NCI-H1092 treated with DMSO at 0.1 percent for 48 hours (cell line): ENCODE measurements at regions not wholly inside any gene's neighbourhood (a gene's known extent, or its start where the extent isn't known, plus 50 kb on each side); places are given as distances from the start of the nearest gene placed in this dataset.
"Not testable (repeated sequence)": the region's sequence is repeated elsewhere in the genome, so short reads cannot be mapped to it uniquely, and the experiment has no call there.

Experiments
- DNase-seq: peaks from one replicate; lab custom pipeline; 2025; lab: John Stamatoyannopoulos, UW

DNA sequence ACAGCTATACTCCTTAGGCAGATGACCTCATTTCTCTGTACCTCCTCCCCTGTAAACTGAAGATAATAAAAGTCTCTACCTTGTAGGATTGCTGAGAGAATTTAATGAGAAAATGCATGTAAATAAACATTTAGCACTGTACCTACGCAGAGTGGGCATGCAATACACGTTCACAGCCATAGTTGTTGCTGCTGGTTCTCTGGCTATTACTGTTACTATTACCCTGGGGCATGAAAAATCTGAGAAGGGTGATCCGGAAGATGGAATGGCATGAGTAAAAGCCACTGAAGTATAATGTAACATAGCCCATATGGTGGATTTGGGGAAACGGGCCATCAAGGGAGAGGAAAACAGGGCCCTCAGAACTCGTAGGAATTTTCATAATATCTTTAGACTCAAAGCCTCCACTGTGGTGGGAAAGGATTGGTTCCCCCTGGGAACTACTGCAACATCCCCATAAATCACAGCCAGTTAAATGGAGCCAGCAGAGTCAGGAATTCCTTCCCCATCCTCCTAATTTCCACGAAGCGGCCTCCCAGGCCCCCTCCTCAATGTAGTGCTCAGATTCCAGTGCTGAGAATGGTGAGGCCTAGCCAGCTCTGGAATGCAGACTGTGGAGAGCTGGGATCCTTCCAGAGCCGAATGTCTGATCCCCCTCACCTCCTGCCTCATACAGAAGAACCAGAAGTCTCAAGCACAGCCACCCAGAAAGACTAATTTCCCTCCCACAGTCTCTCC is 205.3 kb downstream of the MN1 start:
- no peak for DNase-seq

DNA sequence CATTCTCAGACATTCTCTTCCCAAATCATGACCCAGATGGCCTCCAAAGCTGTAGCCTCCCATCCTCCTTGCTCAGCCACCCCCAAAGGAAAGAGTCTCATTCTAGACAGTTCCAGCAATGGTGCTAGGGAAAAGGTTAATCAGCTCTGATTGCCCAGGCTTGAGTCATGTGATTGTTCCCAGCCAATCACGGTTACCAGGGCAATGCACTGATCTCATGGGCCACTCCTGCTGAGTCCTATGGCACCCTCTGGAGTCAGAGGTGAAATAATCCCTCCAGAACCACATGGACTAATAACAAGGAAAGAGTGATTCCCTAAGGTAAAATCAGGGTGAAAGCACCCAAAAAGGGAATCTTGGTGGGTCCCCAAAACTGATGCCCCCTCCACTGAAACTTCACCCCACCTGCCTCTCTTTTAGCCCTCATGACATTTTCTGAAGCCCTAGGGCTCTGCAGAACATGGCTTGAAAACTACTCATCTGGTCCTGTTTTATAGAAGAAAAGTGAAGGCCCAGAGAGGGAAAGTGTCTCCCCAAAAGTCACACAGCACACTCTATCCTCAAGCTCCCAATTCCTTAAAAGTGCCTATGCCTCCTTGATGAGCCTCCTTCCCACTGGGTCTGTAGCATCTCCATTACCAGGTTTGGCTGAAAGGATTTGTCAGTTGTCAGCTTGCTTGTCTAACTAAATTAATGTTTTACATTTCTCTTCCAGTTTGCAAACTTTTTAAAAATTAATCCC is 203.7 kb downstream of the MN1 start:
- DNase-seq = no peak

DNA sequence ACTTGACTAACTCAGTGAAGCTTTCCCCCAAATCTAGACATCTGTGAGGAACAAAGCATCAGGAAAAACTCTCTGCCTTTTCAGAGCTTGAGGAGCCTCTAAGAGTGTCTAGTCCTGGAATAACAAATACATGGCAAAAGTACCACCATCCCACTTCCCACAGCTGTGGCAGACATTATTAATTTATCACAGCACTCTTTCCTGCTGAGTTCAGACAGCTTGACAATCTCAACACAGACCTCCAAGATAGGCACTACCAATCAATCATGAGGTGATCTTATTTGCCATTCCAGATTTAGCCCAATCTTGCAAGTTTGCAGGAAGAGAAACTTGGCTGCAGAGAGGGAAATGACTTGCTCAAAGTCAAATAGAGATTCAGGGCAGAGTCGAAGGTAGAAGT is 202.8 kb downstream of the MN1 start:
- no peak for DNase-seq

DNA sequence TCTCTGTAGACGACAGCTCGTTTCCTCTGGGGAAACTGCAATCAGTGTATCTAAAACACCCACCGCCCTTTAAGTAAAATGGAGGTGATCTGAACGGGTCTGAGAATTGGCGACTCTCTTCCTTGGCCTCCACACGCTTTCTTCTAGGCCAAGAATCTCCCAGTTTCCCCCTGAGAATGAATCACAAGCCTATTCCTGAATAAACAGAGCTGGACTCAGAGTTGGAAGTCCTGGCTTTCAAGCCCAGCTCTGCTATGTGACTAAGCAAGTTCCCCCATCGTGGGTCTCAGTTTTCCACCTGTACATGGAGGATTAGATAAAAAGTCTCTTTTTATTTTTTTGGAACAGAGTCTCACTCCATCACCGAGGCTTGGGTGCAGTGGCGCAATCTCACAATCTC is 200.4 kb downstream of the MN1 start:
- no peak for DNase-seq

DNA sequence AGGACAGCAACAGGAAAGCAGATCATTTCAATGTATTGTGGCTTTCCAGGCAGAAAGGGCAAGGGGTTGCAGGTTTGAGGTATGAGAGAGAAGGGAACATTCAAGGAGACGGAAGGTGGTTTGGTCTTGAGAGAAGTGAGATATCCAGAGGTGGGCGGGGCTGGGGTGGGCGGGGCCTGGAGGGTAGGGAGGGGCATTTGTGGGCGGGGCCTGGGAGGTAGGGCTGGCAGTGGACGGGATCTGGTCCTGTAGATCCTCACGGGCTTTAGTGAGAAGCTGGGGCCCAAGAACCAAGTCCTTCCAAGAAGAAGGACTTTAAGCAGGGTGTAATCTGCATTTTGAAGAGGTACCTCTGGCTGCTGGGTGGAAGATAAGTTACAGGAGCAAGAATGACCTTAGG is 199.2 kb downstream of the MN1 start:
- DNase-seq = no peak

DNA sequence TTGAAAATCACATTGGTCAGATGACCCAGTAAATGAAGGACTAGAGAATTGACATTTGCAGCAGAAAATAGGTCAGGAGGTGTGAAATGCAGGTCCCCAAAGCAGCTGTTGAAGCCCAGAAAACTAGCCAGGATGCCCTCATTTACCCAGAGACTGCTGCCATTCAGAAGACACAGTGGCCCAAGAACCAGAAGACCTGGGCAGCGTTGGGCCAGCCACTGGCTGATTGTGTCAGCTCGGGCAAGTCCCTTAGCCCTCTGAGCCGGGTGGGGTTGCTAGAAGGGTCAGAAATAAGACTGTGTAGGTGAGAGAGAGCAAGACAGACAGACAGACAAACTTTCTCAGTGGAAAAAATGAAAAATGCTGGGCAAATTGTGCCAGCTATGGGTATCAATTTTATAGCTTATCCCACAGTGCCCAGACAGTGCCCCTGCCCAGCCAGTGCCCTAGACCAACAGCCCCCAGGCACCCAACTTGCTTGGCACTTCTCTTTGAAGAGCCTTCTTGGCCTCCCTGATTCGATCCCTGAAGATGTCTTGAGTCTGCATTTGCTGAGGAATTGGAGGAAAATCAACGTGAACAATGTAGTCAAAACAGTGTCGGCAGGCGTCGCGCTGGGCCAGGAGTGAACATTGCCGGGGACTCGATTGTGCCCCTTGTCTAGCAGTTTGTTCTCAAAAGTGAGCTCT is 198.3 kb downstream of the MN1 start:
- no peak for DNase-seq

DNA sequence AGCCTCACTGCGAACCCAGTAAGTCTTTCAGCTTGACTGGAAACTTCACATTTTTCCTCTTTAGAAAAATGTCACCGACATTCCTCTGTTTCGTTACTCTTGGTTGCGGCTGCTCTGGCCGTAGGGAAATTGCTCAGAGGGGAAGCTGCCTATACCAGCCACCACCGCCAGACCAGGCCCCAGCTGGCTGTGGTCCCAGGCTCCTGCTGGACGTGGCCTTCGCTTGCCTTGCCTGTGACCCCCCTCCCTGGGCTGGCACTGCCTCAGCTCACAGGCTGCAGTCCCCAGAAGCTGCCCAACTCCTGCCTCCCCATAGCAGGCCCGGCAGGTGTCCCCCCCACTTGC is 197.8 kb downstream of the MN1 start:
- DNase-seq = no peak

DNA sequence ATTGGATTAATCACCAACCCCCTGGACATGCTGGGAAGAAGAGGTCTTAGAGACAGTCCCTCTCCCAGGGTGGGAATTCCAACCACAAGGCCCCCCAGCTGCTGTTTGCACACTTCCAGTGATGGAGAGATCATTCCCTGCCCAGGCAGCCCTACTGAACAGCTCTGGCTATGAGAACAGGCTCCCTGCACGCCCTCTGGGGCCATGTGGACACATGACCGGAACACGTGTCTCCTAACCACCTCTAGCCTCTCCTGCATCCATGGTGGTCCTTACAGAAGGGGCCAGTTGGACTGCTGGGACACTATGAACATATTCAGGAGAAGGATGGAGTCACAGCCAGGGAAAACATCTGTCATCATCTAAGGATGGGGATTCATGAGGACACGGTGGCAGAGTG is 196.2 kb downstream of the MN1 start:
- no peak for DNase-seq

DNA sequence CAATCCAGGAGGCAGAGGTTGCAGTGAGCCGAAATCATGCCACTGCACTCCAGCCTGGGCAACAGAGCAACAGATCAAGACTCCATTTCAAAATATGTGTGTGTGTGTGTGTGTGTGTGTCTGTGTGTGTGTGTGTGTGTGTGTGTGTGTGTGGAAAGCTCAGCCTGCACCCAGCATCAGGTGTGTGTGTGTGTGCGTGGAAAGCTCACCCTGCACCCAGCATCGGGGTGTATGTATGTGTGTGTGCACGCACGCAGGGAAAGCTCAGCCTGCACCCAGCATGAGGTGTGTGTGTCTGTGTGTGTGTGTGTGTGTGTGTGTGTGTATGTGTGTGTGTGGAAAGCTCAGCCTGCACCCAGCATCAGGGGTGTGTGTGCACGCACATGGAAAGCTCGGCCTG is 193.8 kb downstream of the MN1 start:
- DNase-seq = not testable (repeated sequence)

DNA sequence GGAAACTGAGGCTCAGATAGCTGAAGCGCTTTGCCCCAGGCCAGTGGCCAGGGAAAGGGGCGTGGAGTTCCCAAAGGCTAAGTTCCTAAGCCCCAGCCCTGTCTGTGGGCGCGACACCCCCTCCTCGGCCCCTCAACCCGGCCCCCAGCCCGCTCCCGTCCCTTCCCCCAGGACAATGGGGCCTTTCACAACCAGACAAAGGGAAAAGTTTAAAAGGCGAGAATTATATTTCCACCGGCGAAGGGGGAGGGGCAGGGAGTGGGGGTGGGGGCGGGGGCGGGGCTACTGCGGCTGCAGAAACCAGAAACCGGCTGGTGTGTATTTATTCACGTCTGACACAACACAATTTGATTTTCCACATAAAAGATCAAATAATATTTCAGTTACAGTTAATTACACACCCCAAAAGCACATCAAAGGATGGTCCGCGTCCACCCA is 192.1 kb downstream of the MN1 start:
- no peak for DNase-seq

DNA sequence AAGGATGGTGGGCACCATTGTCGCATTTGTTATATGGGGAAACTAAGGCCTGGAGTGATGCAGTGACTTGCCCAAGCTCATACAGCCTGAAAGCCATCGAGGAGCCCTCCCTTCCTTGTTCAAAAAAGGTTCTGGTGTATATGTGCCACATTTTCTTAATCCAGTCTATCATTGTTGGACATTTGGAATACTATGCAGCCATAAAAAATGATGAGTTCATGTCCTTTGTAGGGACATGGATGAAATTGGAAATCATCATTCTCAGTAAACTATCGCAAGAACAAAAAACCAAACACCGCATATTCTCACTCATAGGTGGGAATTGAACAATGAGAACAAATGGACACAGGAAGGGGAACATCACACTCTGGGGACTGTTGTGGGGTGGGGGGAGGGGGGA is 191.4 kb downstream of the MN1 start:
- DNase-seq = not testable (repeated sequence)

DNA sequence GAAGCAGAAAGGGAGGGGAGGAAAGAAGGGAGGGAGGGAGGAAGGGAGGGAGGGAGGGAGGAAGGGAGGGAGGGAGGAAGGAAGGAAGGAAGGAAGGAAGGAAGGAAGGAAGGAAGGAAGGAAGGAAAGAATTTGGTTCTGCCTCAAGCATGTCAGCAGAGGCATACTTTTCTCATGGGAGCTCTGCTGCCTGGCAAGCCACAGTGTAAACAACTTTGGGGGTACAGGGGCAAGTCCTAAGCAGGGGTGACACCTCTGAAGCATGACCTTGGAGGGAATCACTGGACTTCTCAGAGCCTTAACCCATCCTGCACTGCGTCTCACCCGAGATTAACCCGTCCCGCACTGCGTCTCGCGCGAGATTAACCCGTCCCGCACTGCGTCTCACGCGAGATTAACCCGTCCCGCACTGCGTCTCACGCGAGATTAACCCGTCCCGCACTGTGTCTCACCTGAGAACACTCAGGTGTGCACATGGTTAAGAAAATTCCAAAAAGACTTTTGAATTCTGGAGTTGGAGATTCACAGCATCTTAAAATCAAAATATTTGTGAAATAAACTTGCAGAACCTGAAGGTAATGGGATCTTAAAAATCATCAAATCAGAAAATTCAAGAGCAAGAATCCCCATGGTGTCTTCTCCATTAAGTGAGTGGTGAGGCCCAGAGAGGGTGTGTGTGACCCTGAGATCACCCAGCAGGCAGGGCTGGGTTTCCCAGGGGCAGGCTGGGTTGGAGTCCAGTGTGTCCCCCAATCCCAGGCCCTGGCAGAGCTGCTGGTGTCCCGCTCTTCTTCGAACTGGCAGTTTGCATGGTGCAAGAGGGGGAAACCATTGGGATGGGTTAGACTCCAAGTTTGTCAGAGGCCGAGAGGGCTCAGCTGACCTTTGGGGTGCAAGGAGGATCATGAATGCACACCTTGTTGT is 190.4 kb downstream of the MN1 start:
- no peak for DNase-seq

DNA sequence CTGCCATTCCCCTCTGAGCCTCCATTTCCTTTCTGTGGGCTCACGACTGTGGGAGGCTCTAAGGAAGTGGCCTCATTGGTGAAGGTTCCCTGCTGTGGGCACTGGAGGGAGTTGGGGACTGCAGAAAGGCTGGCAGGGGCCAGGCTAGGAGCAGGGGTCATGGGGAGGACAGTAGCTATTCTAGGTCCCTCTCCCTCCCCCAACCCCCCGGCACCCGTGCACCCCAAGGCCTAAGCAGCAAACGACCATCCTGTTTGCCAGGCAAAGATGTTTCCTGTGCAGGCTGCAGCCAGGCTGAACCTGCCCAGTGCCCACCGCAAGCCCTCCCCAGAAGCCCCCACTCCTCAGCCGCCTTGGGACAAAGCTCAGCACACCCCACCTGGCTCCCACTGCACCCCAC is 189.4 kb downstream of the MN1 start:
- DNase-seq = no peak

DNA sequence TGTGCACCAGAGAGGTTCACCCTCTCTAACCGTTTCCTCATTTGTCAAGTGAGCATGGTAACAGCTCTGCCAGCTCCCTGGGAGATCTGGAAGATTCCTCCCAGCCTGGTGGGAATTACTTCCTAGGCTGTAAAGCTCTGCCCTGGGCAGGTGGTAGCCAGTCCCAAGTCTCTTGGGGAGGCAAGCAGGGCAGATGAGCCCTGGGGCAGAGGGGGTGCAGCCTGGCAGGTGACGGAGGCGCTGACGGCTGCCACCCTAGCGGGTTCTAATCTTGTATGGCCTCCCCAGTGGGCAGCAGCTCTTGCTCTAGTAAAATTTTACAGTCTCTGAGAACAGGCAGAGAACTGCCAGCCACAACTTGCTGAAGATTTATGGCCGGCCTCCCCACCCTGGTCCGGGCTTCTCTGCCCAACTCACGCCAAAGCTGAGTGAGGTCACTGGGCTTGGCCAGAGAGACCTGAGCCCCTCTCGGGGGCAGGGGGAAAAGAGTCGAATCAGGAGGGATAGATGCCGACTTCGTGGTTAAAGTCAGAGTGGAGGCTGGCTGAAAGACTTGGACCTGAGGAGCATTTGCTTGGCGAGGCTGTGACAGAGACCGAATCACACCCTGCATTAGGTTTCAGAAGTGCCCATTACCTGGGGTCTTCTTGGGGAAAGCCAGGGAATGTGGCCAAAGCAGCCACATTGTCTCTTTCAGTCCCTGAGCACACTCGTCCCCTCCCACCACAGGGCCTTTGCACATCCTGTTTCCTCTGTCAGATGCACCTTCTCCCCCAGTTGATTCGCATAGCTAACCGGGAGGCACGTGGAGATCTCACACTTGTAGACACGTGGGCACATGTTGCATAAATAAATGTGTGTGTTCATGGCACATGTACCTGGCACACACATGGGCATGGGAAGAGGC is 188.2 kb downstream of the MN1 start:
- no peak for DNase-seq

DNA sequence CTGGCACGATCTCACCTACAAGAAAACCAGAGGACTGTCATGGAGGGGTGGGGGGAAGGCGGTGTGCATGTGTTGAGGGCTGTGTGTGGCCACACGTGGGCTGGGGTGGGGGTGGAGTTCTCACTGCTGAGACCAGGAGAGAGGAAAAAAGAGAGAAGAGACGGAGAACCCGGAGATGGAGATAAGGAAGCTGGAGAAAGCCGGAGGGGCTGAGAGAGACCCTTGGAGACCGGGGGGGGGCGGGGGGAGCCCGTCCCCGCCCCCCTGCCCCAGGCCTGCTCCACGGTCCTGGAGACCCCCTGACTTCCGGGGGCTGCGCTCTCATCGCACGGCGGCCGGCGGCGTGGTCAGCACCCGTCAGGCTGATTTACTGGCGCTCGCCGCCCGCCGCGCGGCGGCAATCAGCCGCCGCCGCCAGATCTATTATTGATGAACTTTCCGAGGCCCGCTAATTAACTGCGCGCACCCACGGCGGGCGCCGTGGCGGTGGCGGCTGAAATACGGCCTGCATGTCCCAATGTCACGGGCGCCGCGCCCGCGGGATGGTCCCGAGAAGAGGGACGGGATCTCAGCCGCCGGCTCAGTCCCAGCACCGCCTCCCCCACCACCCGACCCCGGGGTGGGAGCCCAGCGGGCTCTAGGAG is 187.4 kb downstream of the MN1 start:
- DNase-seq = no peak

DNA sequence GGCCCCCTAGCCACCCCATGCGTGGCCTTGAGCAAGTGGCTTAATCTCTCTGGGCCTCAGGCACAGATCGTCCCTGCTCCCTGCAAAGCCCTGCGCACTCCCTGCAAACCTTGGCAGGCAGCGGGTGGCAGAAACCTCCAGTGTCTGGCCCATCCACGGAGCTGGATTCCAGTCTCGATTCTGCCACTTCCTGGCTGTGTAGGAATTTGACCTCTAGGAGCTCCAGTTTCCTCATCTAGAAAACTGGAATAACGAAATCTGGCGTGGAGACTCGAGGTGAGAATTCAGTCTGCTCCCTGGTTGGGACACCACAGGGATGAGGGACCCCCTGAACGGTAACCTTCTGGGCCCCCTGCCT is 186.9 kb downstream of the MN1 start:
- no peak for DNase-seq

DNA sequence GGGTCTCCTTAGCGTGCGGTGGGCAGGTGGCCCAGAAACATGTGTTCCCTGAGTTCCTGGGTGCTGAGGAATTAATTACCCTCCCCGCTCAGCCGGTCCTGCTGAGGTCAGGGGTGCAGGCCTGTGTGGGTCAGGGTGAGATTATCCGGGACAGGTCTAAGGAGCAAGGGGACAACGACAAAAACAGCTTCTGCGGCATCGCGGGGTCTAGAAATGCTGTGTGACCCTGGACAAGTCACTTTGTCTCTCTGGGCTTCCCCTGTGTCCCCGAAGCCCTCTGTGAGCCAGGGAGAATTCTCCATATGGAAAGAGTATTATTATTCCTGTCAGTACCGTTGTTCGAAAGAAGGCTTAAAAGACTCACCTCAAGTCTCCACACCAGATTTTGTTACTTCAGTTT is 186.1 kb downstream of the MN1 start:
- DNase-seq = no peak

DNA sequence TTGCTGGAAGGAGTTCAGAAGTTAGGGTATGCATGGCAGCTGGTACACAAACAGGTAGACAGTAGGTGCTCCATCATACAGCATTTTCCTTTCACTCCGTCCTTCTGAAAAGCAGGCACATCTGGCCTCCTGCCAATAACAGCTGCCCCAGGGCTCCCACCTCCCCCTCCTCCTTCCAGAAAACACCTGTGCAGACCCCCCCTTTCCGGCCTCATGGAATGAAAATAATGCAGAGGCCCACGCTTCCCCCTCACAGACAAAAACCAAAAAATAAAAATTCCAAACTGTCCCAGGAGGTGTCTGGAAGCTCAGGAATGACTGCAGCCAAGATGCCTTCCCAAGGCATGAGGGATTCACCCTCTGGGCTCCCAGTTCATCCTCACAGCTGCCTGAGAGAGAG is 185.5 kb downstream of the MN1 start:
- no peak for DNase-seq

DNA sequence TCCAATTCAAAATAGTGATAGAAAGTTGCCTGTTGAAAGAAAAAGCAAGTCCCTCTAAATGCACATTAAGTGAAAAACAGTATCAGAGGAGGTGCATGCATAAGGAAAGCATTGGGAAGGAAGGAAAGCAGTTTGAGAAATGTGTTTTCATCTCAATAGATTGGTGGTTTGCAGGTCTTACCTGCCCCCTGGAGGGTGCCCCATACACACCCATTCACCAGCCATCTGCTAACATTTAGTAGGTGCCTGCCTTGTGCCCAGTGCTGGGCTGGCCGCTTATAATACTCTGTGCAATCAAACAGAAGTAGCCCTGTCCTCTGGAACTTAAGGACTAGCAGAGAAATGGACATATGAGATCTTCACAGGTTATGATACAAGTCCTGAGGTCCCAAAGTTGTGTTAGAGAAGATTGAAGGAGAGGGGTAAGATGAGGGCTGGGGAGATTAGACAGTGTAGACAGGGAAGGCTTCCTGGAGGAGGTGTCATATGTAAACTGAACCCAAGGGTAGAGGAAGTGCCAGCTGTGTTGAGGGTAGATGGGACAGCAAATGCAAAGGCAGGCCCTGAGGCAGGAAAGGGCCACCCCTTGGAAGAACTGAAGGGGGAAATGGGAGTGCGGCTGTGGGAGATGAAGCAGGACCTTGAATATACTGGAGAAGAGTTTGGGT is 184.2 kb downstream of the MN1 start:
- DNase-seq = no peak
